ENCODE measurements at regions not wholly inside any gene's neighbourhood (a gene's known extent, or its start where the extent isn't known, plus 50 kb on each side); places are given as distances from the start of the nearest gene placed in this dataset.

GRCh38 chr7:81819861-81820260 lies 50.0 kb upstream of the HGF start:
- TF ChIP-seq POLR2A (IDR thresholded peaks at IDR 0.05; ENCODE audit: low read depth, low read length) (no peak), POLR2AphosphoS5 (IDR thresholded peaks at IDR 0.05; ENCODE audit: low read depth, low read length) (no peak), TAF1 (IDR thresholded peaks at IDR 0.05; ENCODE audit: borderline replicate concordance, low read depth, low read length) (no peak)
